ENCODE measurements at regions not wholly inside any gene's neighbourhood (a gene's known extent, or its start where the extent isn't known, plus 50 kb on each side); places are given as distances from the start of the nearest gene placed in this dataset.
A peak's percentile ranks its signal among the peaks of the same experiment; 100 is the strongest.

DNA sequence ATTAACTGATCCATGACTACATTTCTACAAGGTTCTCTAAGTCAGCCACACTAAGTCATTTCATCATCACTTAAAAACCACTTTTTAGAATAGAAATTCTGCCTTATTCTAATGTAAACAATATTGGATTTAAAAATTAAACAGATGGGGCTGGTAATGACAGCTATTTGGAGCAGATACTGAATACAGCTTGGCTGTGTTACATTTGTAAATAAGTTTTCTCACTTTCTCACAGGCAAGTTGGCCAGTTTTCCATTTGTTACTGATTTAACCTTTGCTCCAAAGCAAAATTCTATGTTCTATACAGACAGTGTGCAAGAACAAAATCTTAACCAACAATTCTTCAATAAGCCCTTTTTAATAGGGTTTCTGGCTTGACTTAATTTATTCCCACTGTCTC, 370.7 kb downstream of the GRIA2 start:
- intact Hi-C loops (cut with DNase I; ENCODE audit: low total_unique reads): no loop called here
- H3K4me3 ChIP-seq: no peak overlapping the region
- no peak for TF ChIP-seq POLR2A (IDR thresholded peaks at IDR 0.05)
- TF ChIP-seq, protein P1, sequence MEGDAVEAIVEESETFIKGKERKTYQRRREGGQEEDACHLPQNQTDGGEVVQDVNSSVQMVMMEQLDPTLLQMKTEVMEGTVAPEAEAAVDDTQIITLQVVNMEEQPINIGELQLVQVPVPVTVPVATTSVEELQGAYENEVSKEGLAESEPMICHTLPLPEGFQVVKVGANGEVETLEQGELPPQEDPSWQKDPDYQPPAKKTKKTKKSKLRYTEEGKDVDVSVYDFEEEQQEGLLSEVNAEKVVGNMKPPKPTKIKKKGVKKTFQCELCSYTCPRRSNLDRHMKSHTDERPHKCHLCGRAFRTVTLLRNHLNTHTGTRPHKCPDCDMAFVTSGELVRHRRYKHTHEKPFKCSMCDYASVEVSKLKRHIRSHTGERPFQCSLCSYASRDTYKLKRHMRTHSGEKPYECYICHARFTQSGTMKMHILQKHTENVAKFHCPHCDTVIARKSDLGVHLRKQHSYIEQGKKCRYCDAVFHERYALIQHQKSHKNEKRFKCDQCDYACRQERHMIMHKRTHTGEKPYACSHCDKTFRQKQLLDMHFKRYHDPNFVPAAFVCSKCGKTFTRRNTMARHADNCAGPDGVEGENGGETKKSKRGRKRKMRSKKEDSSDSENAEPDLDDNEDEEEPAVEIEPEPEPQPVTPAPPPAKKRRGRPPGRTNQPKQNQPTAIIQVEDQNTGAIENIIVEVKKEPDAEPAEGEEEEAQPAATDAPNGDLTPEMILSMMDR (IDR thresholded peaks at IDR 0.05): no peak

DNA sequence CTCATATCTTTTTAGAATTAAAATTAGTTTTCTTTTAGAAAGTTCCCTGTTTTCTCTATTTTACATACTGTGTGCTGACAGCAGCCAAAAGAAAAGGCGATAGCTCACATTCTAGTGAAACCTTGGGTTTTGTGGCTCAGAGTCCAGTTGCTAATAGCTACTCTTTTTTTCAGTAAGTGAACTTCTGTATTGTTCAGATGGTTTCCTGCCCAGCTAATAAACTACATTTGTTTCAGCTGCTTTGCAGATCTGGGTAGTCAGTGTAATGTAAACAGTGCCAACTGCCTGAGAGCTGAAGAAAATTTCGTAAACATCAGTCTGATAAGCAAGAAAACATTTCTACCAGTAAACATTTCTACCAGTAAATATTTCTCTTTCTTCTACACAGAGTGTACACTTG, 370.2 kb downstream of the GRIA2 start:
- Histone ChIP-seq H3K27ac (no peak overlapping the region), H3K36me3 (no peaks in the 10 kb centered on the region), H3K4me3 (no peak overlapping the region), H3K9me3 (no peaks in the 10 kb centered on the region), H3K4me1 (no peaks in the 10 kb centered on the region), H3K27me3 (no peaks in the 10 kb centered on the region)
- DNase-seq: no peak
- no peak for TF ChIP-seq POLR2A (IDR thresholded peaks at IDR 0.05)
- TF ChIP-seq, protein P1 (IDR thresholded peaks at IDR 0.05): no peak
- intact Hi-C loops (cut with DNase I; ENCODE audit: low total_unique reads): no loop called here

More for the DNA sequence above, 370.7 kb downstream of the GRIA2 start:
- H3K9me3 ChIP-seq: no peaks in the 10 kb centered on the region
- no peaks in the 10 kb centered on the region for H3K27me3 ChIP-seq
- H3K27ac ChIP-seq: no peak overlapping the region
- H3K36me3 ChIP-seq: no peaks in the 10 kb centered on the region
- H3K4me1 ChIP-seq: no peaks in the 10 kb centered on the region
- no peak for DNase-seq

DNA sequence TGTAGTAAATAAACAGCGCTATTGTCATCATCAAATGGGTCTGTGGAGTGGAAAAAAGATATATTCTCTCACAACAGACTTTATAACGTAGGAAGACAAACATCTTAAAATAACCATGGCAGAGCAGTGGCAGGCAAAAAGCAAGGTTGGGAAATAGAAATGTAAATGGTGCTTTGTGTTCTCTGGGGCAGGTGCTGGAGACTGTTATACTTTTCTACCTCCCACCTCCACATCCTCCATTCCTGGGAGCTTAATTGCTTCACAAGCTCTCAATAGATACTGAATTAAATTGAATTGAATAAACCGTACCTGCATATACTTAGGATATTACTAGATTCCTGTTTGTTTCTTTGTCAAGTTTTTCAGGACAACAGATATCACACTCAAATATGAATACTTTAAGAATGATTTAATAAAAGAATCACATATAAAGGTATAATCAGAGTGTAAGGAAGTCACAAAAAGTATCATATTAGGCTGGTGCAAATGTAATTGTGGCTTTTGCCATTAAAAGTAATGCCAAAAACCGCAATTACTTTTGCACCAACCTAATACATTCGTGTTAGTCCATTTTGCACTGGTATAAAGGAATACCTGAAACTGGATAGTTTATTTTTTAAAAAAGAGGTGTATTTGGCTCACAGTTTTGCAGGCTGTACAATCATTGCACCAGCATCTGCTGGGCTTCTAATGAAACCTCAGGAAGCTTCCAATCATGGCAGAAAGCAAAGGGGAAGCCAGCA, 367.3 kb downstream of the GRIA2 start:
- Histone ChIP-seq H3K4me1 (no peaks in the 10 kb centered on the region), H3K4me3 (no peak overlapping the region), H3K27ac (peak overlapping the region in 1 of 2 donors; percentile 43), H3K36me3 (no peaks in the 10 kb centered on the region), H3K27me3 (no peaks in the 10 kb centered on the region), H3K9me3 (no peaks in the 10 kb centered on the region)
- intact Hi-C loops (cut with DNase I; ENCODE audit: low total_unique reads): no loop called here
- TF ChIP-seq POLR2A (IDR thresholded peaks at IDR 0.05): no peak
- TF ChIP-seq, protein P1 (IDR thresholded peaks at IDR 0.05): no peak
- no peak for DNase-seq

DNA sequence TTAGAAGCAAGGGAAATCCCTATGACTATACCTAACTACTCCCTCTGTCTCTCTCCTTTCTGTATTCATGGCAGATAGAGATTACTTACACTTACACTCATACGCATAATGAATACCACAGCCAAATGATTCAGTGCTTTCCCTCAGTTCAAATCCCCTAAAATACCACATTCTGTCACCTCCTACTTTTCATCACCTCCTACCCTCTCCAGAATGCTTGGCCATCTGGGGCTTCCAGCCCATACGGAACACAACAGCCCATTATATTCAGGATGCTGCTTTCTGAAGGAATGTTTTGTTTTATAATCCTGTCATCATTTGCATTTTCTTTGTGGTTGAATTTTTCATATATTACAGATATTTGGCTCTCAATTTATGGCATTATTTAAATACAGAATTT, 361.6 kb downstream of the GRIA2 start:
- Histone ChIP-seq H3K27ac (no peak overlapping the region), H3K9me3 (no peaks in the 10 kb centered on the region), H3K36me3 (no peaks in the 10 kb centered on the region), H3K4me1 (no peaks in the 10 kb centered on the region), H3K27me3 (no peaks in the 10 kb centered on the region), H3K4me3 (no peak overlapping the region)
- DNase-seq: no peak
- intact Hi-C loops (cut with DNase I; ENCODE audit: low total_unique reads): no loop called here
- no peak for TF ChIP-seq POLR2A (IDR thresholded peaks at IDR 0.05)
- TF ChIP-seq, protein P1 (IDR thresholded peaks at IDR 0.05): no peak

DNA sequence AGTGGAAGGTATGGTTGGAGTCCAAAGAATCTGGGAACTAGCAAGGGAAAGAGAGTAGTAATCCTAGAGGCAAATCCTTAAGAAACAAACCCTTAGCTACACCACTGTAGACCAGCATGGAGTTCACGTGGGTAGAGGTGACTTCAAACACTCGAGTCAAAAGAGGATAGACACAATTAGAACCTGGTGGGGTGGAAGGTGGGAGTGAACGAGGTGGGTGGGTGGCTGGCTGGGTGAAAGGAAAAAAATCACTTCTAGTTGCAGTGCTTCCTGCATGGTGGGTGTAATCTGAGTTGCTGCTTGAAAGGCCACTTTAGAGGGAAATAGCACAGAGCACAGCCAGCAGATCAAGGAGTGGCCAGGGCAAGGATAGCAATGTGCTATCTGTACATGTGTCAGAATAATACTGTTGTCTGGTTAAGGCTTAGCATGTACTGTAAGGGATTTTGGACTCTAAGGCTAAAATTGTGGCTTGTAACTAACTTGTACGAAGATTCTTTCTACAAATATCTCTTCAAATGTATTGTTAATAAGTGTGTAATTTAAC, 356.2 kb downstream of the GRIA2 start:
- H3K4me1 ChIP-seq: no peaks in the 10 kb centered on the region
- intact Hi-C loops (cut with DNase I; ENCODE audit: low total_unique reads): no loop called here
- H3K9me3 ChIP-seq: no peaks in the 10 kb centered on the region
- no peaks in the 10 kb centered on the region for H3K27me3 ChIP-seq
- no peak for DNase-seq
- no peak overlapping the region for H3K4me3 ChIP-seq
- no peaks in the 10 kb centered on the region for H3K36me3 ChIP-seq
- H3K27ac ChIP-seq: no peak overlapping the region
- no peak for TF ChIP-seq POLR2A (IDR thresholded peaks at IDR 0.05)
- TF ChIP-seq, protein P1 (IDR thresholded peaks at IDR 0.05): no peak

Data from uterus (tissue), 3 donors.